NCI-H1092 (cell line): ENCODE measurements at regions not wholly inside any gene's neighbourhood (a gene's known extent, or its start where the extent isn't known, plus 50 kb on each side); places are given as distances from the start of the nearest gene placed in this dataset.
A peak's percentile ranks its signal among the peaks of the same experiment; 100 is the strongest.
"Not testable (repeated sequence)": the region's sequence is repeated elsewhere in the genome, so short reads cannot be mapped to it uniquely, and the experiment has no call there.

Source experiments
- DNase-seq: peaks from one replicate; lab custom pipeline; 2025; lab: John Stamatoyannopoulos, UW

- not testable (repeated sequence) for DNase-seq
These were observed 281.6 kb upstream of the NOTCH2NLA start for GRCh38 chr1:146510248-146510983.

DNA sequence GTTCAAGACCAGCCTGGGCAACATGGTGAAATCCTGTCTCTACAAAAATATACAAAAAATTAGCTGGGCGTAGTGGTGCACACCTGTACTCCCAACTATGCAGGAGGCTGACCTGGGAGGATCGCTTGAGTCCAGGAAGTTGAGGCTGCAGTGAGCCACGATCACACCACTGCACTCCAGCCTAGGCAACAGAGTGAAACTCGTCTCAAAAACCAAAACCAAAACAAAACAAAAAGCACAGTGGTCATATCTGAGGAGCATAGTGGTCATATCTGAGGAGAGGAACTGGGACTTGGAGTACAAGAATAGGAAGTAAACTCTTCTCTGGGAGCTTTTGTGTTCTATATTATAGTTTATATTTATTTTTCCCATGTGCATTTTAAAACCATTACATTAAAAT, 275.3 kb upstream of the NOTCH2NLA start:
- not testable (repeated sequence) for DNase-seq

GRCh38 chr1:146487555-146487954, 258.7 kb upstream of the NOTCH2NLA start:
- not testable (repeated sequence) for DNase-seq

- DNase-seq: not testable (repeated sequence)
These were observed 258.3 kb upstream of the NOTCH2NLA start for GRCh38 chr1:146487155-146487554.

DNA sequence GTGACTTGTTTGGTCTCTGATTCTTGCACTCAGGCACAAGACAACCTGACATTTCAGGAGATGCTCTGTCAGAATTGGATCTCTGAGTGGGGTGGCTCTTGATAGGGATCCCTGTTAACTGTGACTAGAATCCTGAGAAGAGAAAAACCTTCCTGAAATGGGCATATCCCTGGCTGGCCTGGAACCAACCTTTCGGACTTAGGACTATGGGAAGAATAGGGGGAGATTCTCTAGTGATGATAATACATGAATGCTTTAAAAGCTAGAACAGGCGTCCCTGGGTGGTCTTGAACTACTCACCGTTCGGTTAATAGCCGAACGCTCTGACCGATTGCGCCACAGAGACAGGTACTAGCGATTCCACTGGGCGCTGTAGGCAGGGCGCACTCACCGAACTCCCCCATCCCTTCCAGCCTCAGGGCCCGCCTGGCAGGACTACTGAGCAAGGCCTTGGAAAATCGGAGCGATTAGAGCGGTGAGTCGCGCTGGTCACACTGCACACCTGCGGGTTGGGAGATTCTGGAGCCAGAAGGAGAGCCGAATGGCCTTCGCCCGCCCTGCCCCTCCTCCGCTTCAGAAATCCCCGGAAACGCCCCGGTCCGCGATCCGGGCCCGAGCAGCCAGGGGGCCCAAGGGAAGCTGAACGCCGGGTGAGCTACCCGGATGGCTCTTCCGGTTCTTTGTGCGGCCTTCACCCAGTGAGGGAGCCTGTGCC, 257.6 kb upstream of the NOTCH2NLA start:
- DNase-seq: peak; percentile 38

DNA sequence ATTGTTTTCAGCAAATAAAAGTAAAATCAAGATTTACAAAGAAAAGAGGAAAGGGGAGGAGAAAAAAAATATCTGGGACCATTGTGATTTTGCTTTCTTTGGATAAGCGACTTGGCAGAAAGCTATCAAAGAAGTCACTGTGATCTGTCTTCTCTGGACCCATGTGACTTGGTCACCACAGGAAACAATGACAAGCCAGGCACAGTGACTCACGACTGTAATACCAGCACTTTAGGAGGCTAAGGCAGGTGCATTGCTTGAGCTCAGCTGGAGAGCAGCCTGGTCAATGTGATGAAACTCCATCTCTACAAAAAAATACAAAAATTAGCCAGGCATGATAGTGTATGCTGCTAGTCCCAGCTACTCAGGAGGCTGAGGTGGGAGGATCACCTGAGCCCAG, 255.4 kb upstream of the NOTCH2NLA start:
- not testable (repeated sequence) for DNase-seq

GRCh38 chr1:146479188-146479587, 250.4 kb upstream of the NOTCH2NLA start:
- not testable (repeated sequence) for DNase-seq

GRCh38 chr1:146478125-146478720, 249.4 kb upstream of the NOTCH2NLA start:
- DNase-seq: peak; percentile 4

DNA sequence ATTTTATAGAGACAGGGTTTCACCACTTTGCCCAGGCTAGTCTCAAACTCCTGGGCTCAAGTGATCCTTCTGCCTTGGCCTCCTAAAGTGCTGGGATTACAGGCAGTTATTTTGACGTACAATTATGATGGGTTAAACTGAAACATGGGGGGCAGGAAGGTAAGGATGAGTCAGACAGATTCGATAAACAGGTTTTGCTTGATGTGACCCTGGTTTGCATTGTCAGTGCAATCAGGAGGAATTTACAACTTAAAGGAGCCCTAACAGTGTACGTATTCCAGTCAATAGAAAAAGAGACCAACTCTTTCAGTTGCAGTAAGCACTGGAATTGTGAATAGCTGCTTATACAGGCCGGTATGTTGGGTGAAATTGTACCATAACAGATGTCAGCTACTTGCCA, 246.3 kb upstream of the NOTCH2NLA start:
- DNase-seq: not testable (repeated sequence)

GRCh38 chr1:146474216-146474615, 245.4 kb upstream of the NOTCH2NLA start:
- DNase-seq: not testable (repeated sequence)

GRCh38 chr1:146472192-146472861, 243.5 kb upstream of the NOTCH2NLA start:
- peak; percentile 76 for DNase-seq

- DNase-seq: not testable (repeated sequence)
These were observed 231.1 kb upstream of the NOTCH2NLA start for GRCh38 chr1:146459939-146460338.

DNA sequence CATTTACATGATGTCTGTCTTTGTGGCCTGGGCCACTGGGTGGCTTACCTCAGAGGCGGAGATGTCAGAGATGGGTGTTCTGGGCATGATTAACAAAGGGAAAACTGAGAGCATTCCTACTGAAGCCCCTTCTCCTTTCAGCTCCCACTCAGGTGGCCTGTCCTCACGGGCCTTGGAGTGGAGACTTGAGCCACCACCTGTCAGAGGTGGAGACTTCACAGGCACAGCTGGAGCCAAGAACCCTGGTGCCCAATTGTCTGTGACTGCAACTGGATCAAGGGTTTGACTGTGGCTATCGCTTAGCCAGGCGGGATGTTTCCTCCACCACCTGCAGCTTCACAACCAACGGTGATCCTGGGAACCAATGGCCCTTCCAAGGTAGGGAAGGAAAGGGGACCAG, 230.5 kb upstream of the NOTCH2NLA start:
- not testable (repeated sequence) for DNase-seq

DNA sequence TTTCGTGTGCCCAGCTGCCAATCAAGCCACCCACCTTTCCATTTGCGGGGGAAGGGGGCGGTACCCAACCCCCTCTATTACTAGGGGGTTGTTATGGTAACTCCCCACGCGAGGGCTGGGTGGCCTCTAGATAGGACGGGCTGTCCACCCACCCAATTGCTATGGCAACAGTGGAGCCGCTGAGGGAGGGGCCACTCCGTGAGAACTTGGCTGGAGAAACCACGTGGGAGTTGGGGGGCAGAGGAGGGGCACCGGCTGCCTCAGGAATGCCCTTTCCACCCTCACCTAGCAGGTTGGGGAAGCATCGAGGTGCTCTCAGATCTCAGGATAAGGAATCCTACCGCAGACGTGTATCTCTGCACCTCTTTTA, 220.0 kb upstream of the NOTCH2NLA start:
- not testable (repeated sequence) for DNase-seq

DNA sequence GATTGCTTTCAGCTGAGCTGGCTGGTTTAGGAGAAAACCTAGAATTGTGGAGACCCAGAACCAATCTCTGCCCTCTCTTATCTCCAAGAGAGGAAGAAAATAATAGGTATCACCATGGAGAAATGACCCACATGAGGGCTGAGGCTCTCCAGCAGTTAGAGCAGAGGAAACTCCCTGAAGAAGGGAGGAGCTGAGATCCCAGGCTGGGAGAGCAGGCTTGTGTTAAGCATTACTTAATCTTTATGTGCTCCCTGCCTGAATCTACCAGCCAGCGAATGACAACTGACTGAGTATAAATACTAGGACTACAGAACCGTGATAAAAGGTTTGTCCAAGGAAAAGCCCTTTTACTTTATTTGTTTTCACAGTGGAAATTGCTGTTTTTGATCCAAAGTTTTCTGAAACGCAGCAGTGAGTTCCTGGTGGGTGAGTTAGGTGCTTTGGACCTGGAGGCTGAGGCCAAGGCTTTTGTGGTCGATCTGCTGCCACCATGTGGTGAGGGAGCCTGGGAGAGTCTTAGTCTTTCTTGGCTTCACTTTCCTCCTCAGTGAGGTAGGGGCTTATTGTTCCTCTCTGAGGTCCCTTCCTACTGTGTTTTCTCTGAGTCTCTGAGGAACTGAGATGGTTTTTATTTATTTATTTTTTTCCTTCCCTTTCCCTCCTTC, 219.5 kb upstream of the NOTCH2NLA start:
- not testable (repeated sequence) for DNase-seq

DNA sequence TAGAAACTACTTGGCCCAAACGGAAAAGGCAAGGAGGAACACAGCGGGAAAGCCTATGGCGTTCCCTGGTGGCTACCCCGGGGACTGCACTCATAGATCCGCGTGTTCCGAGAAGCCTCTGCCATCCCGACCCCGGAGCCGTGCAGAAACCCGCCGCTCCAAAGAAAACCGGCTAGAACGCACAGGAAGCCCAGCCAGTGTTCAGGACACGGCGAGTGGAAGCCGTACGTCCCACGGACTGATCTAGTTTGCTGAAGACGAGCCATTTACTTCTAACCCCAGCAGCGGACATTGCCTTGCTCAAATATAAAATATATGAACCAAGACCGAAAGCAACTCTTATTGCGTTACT, 215.0 kb upstream of the NOTCH2NLA start:
- not testable (repeated sequence) for DNase-seq

- DNase-seq: not testable (repeated sequence)
These were observed 214.5 kb upstream of the NOTCH2NLA start for GRCh38 chr1:146443088-146443870.

DNA sequence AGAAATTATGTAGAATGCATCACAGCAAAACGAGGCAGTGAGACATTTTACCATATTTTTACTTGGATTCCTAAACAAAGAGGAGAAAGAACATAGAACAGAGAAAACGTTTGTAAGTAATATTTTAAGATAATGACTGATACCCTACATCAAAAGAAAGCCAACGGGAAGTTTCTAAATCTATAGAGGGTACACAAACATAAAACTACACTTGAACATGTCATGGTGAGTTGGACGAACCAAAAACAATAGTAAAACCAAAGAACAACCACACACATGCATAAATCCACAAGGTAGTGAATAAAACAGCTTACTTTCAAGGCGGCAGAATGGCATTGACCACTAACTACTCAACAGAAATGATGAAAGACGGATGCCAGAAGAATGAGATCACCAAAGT, 209.7 kb upstream of the NOTCH2NLA start:
- not testable (repeated sequence) for DNase-seq

- not testable (repeated sequence) for DNase-seq
These were observed 187.8 kb upstream of the NOTCH2NLA start for GRCh38 chr1:146416642-146417041.

- DNase-seq: not testable (repeated sequence)
These were observed 186.2 kb upstream of the NOTCH2NLA start for GRCh38 chr1:146415017-146415416.

DNA sequence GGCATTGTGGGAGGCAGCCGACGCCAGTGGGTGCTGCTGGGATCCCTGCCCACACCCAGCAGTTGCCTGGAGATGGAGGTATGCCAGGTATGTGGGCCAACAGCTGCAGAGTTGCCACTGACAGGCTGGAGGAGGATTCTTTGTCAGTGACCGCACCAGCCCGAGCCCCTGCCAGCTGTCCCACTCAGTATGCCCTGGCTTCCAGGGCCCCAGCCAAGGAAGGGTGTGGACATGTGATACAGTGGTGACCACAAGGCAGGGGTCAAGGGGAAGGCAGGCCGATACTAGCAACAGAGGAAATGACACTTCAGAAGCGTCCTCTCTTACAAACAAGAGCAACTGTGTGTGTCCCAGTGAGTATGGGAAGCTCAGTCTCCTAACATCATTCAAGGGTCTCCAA, 185.1 kb upstream of the NOTCH2NLA start:
- not testable (repeated sequence) for DNase-seq
